Left lung (tissue), 4 donors: ENCODE measurements at regions not wholly inside any gene's neighbourhood (a gene's known extent, or its start where the extent isn't known, plus 50 kb on each side); places are given as distances from the start of the nearest gene placed in this dataset.
A peak's percentile ranks its signal among the peaks of the same experiment; 100 is the strongest.
"Not testable (repeated sequence)": the region's sequence is repeated elsewhere in the genome, so short reads cannot be mapped to it uniquely, and the experiment has no call there.

Experiments
- ATAC-seq: fragments of 200-7000 bp; cut with Tn5 transposase; one replicate; pipeline ENCODE4 v1.9.1; 2020; ENCODE audit warnings: moderate library complexity
- DNase-seq, 4 donors: peaks; one replicate each; pipeline ENCODE4 v3.0.0-alpha.2; 2013 to 2020
- H3K27ac ChIP-seq, 2 donors: fragments of 200-600 bp; sonication (generic) in 1 of 2; one replicate each; pipeline versions ENCODE4 v1.5.0 to v1.8.0; 2020 to 2021
- H3K27me3 ChIP-seq, 2 donors: fragments of 200-600 bp; sonication (generic) in 1 of 2; one replicate each; pipeline versions ENCODE4 v1.5.0 to v1.8.0; 2020 to 2021
- H3K36me3 ChIP-seq, 2 donors: fragments of 200-600 bp; sonication (generic) in 1 of 2; one replicate each; pipeline versions ENCODE4 v1.5.0 to v1.8.0; 2020 to 2021
- H3K4me1 ChIP-seq, 2 donors: fragments of 200-600 bp; one replicate each; pipeline ENCODE4 v1.8.0; 2021
- H3K4me3 ChIP-seq, 2 donors: fragments of 200-600 bp; sonication (generic) in 1 of 2; one replicate each; pipeline versions ENCODE4 v1.5.0 to v1.8.0; 2020 to 2021; ENCODE audit warnings: mild to moderate bottlenecking in 1 of 2
- H3K9me3 ChIP-seq, 2 donors: fragments of 200-600 bp; sonication (generic) in 1 of 2; one replicate each; pipeline versions ENCODE4 v1.5.0 to v1.8.0; 2020 to 2021
- CTCF ChIP-seq, 2 donors: fragments of 200-600 bp; sonication (generic) in 1 of 2; IDR thresholded peaks; one replicate each; pipeline versions ENCODE4 v1.5.0 to v1.8.0; 2021; ENCODE audit warnings: antibody characterized with exemption in 2 of 2
- intact Hi-C, 2 donors: fragments of 100-400 bp; cut with DNase I; formaldehyde crosslinking; loops; one replicate each; pipeline versions ENCODE4 v1.11.2 to v1.14.2; 2022
- donor health status: DM: no; HTN: yes; CAD: no.
- donor health status: DM: no; HTN: no; CAD: no.

- Histone ChIP-seq H3K4me3 (no peak overlapping the region), H3K27ac (no peak overlapping the region), H3K9me3 (no peaks in the 10 kb centered on the region), H3K27me3 (no peaks in the 10 kb centered on the region), H3K36me3 (no peaks in the 10 kb centered on the region), H3K4me1 (no peaks in the 10 kb centered on the region)
- DNase-seq (peak in 1 of 4 donors; percentile 1), ATAC-seq (no peak)
- intact Hi-C loops = no loop called here
- TF ChIP-seq CTCF (IDR thresholded peaks at IDR 0.05) = no peak
Observed at GRCh38 chrX:121655276-121655675, 607.9 kb downstream of the GLUD2 start.

GRCh38 chrX:121666171-121666570 lies 618.8 kb downstream of the GLUD2 start:
- DNase-seq (no peak), ATAC-seq (no peak)
- TF ChIP-seq CTCF (IDR thresholded peaks at IDR 0.05) = no peak
- Histone ChIP-seq H3K36me3 (no peaks in the 10 kb centered on the region), H3K27ac (no peak overlapping the region), H3K4me1 (no peaks in the 10 kb centered on the region), H3K27me3 (no peaks in the 10 kb centered on the region), H3K4me3 (no peak overlapping the region), H3K9me3 (no peaks in the 10 kb centered on the region)
- intact Hi-C loops = no loop called here

DNA sequence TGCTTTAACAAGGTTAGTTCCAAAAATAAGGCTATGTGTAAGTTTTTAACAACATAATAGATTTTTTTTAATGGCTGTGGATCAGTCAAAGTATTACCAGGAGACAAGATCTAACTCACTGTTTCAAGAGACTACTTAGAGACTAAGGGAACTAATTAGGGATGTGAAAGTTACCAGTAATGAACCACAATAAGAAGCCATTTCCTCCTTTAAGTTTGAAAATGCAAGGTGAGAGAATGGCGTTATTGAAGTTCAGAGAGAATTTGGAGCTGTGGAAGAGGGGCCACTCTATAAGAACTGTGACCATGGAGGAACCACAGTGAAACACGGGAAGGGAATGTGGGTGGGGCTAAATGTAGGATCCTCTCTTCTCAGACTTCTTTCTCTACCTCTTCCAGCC lies 624.2 kb downstream of the GLUD2 start:
- no peak for TF ChIP-seq CTCF (IDR thresholded peaks at IDR 0.05)
- intact Hi-C loops = no loop called here
- H3K36me3 ChIP-seq = no peaks in the 10 kb centered on the region
- H3K27me3 ChIP-seq = no peaks in the 10 kb centered on the region
- no peak for DNase-seq
- H3K4me1 ChIP-seq = no peaks in the 10 kb centered on the region
- H3K9me3 ChIP-seq = peaks cover 0 to 5% of the 10 kb centered on the region in 2 donors
- ATAC-seq = no peak
- H3K27ac ChIP-seq = no peak overlapping the region
- no peak overlapping the region for H3K4me3 ChIP-seq

GRCh38 chrX:121709236-121709635 lies 661.8 kb downstream of the GLUD2 start:
- ATAC-seq, H3K27me3 ChIP-seq, H3K9me3 ChIP-seq, H3K27ac ChIP-seq, H3K36me3 ChIP-seq, H3K4me3 ChIP-seq, H3K4me1 ChIP-seq, DNase-seq, intact Hi-C loops: not testable (repeated sequence)

DNA sequence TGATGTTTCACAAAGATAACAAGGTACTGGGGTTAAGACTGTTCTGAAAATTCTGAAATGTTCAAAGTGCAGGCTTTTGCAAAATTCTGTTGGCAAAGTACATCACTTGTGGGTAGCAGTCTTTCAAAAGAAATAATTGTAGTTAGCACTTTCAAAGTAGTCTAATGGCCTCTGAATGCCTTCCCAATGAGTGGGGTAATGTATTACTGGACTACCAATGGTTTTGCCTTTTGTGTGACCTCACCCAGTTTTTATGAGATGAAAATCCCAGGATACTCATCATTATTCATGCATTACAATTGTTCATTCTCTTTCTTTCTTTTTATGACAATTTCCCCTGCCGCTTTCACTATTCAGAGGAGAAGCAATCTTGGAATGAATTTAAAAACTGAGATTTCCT lies 686.1 kb downstream of the GLUD2 start:
- Histone ChIP-seq H3K27ac (no peak overlapping the region), H3K9me3 (no peaks in the 10 kb centered on the region), H3K27me3 (no peaks in the 10 kb centered on the region), H3K4me1 (no peaks in the 10 kb centered on the region), H3K36me3 (no peaks in the 10 kb centered on the region), H3K4me3 (no peak overlapping the region)
- DNase-seq (no peak), ATAC-seq (no peak)
- intact Hi-C loops = no loop called here
- TF ChIP-seq CTCF (IDR thresholded peaks at IDR 0.05) = no peak

GRCh38 chrX:121746105-121746504 lies 698.7 kb downstream of the GLUD2 start:
- Histone ChIP-seq H3K27me3 (no peaks in the 10 kb centered on the region), H3K27ac (no peak overlapping the region), H3K4me1 (no peaks in the 10 kb centered on the region), H3K36me3 (no peaks in the 10 kb centered on the region), H3K9me3 (no peaks in the 10 kb centered on the region), H3K4me3 (no peak overlapping the region)
- TF ChIP-seq CTCF (IDR thresholded peaks at IDR 0.05) = no peak
- intact Hi-C loops = no loop called here
- no peak for ATAC-seq
- DNase-seq = no peak

DNA sequence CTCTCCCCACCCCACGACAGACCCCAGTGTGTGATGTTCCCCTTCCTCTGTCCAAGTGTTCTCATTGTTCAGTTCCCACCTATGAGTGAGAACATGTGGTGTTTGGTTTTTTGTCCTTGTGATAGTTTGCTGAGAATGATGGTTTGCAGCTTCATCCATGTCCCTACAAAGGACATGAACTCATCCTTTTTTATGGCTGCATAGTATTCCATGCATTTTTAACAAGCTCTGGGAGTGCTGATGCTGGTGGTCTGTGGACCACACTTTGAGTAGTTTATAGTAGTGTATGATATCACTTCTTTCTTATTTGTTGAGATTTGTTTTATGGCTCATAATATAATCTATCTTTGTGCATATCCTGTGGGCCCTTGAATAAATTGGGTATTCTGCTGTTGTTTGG lies 706.2 kb downstream of the GLUD2 start:
- H3K36me3 ChIP-seq, H3K9me3 ChIP-seq, H3K27ac ChIP-seq, intact Hi-C loops, DNase-seq, ATAC-seq, H3K27me3 ChIP-seq, H3K4me1 ChIP-seq, H3K4me3 ChIP-seq: not testable (repeated sequence)
